UCSD-AML1 (cell line): ENCODE measurements at regions not wholly inside any gene's neighbourhood (a gene's known extent, or its start where the extent isn't known, plus 50 kb on each side); places are given as distances from the start of the nearest gene placed in this dataset.
A peak's percentile ranks its signal among the peaks of the same experiment; 100 is the strongest.
"Not testable (repeated sequence)": the region's sequence is repeated elsewhere in the genome, so short reads cannot be mapped to it uniquely, and the experiment has no call there.

Experiments used
- DNase-seq: peaks from one replicate; lab custom pipeline; 2025; ENCODE audit not compliant: unreplicated experiment; lab: John Stamatoyannopoulos, UW

GRCh38 chr1:68779841-68780240 lies 283.0 kb upstream of the DEPDC1 start:
- not testable (repeated sequence) for DNase-seq

DNA sequence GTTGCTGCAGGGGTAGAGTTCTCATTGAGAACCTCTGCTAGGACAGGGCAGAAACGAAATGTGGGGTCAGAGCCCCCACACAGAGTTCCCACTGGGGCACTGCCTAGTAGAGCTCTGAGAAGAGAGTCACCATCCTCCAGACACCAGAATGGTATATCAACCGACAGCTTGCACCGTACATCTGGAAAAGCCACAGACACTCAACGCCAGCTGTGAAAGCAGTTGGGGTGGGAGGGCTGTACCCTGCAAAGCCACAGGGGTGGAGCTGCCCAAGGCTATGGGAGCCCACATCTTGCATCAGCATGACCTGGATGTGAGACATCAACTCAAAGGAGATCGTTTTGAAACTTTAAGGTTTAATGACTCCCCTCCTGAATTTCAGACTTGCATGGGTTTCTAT lies 284.0 kb upstream of the DEPDC1 start:
- DNase-seq, result no peak

DNA sequence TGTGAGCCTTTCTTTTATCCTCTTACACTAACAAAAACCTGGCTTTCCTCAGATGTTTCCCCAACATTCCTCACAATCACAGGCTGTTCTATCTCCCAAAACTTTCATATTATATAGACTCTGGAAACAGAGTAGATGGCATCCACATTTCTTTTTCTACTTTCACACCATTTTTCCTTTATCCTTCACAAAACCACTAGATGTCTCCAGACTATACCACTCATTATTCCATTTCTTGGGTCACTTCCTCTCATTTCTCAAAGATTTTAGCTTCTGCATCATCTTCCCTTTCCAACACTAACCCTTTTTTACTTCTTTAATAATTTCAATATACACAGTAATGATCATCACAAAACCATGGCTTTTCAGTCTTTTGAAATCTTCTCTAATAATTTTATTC lies 286.0 kb upstream of the DEPDC1 start:
- DNase-seq, result no peak

- no peak for DNase-seq
Measured at GRCh38 chr1:68785328-68785727, 288.4 kb upstream of the DEPDC1 start.

- DNase-seq, result no peak
Measured at GRCh38 chr1:68788762-68789161, 291.9 kb upstream of the DEPDC1 start.

DNA sequence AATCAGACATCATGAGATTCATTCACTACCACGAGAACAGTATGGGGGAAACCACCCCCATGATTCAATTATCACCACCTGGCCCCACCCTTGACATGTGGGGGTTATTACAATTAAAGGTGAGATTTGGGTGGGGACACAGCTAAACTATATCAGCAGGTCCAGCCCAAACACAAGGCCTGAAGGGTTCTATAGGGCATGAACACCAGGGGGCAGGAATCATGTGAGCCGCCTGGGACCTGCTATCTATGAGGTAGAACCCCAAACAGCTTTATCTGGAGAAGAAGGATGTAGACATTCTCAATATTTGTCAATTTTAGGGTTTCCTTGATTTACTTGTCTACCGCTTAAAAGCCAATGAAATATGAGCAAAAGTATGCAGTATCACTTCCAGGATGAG lies 294.9 kb upstream of the DEPDC1 start:
- no peak for DNase-seq

GRCh38 chr1:68795956-68796355 lies 299.1 kb upstream of the DEPDC1 start:
- peak; percentile 14 for DNase-seq

GRCh38 chr1:68796888-68797287 lies 300.0 kb upstream of the DEPDC1 start:
- DNase-seq, result no peak

GRCh38 chr1:68798071-68798470 lies 301.2 kb upstream of the DEPDC1 start:
- DNase-seq, result no peak

DNA sequence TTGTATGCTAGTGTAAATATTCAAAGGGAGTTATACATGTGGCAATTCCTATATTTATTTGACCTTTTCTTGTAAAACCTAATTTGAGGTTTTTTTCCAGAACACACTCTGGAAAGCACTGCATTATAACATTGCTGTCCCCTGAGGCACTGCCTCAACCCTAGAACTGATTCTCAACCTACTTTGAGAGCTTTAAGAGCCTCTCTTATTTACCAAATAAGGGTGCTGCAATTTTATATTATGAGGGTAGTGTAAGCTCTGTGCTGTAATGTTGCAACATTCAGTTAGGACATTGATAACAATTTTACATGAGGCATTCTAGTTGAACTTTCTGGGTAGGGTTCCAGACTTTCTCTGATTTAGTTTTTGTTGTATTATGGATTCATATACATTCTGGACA lies 302.2 kb upstream of the DEPDC1 start:
- DNase-seq, result no peak

- DNase-seq, result no peak
Measured at GRCh38 chr1:68800182-68800581, 303.3 kb upstream of the DEPDC1 start.

- no peak for DNase-seq
Measured at GRCh38 chr1:68801440-68801839, 304.6 kb upstream of the DEPDC1 start.

DNA sequence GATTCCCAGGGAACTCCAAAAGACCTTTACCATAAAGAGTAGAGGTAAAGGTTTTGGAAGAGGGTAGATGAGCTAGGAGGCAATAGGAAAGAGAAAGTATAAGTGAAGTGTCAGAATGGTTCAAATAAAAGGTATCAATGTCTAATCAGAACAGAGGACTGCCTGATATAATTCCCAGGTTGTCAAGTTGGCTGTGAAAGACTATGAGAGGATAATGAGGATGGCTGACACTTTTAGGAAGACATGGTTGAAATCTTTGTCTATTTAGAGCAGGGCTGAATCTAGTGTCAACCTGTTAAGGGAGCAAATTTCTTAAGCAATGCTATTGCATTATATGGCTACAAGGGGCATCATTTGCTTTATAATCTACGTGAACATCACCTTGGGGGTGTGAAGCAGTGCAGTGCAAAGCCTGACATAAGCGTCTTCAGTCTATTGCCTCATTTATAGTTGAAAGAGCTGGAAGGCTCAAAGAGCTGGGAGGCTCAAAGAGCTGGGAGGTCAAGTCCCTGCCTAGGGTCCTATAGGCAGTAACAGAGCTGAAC lies 308.3 kb upstream of the DEPDC1 start:
- DNase-seq, result no peak

GRCh38 chr1:68808351-68808750 lies 311.5 kb upstream of the DEPDC1 start:
- DNase-seq, result peak; percentile 71

DNA sequence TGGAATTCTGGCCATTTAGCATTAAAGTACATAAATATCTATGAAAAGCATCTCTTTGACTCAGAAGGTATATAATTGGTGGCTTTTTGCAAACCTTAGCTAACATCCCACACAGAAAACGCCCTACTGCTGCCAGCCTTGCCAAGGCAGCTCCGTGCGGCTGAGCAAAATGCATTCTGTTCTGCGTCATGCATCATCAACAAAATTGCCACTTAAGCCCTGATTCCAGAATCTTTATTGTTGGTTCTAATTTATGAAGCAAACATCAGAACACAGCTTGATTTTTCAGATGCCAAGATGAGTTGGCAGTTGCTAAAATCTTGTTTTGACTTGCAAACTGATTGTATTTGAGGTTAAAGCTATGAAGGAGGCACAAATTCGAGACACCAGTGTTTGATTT lies 314.9 kb upstream of the DEPDC1 start:
- DNase-seq, result no peak

- DNase-seq, result no peak
Measured at GRCh38 chr1:68812333-68812732, 315.5 kb upstream of the DEPDC1 start.

DNA sequence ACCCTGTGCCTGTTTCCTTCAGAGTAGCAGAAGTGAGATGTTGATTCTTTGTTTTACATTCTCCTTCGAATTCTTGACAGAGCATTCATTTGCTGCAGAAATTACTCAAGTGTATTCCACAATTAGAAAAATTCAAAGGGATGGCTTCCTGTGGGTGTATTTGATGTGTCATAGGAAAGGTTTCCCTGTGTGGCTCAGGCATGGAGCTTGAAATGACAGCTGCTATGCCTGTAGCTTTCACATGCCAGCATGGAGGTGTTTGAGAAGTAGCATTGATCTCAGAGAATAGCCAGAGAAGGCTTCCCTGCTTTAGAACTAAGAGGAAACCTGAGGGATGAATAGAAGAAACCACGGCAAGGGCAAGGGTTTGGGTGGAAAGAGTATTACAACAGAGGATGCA lies 317.2 kb upstream of the DEPDC1 start:
- peak; percentile 8 for DNase-seq

DNA sequence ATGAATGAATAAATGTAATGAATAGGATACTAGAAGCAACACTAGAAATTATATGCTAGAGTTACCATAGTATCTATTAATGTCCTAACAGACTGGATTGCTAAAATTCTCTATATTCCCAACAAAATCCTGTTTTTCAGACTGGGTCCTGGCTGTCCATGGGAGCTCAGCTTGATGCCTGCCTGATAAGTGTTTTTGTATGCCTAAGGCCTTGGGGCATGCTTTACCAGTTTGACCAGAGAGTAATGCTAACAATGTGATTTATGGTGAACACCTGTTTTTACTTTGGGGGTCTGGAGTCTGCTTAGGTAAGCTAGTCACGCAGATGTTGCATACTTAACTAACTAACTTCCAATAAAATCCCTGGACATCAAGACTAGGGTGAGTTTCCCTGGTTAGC lies 318.8 kb upstream of the DEPDC1 start:
- DNase-seq, result no peak

GRCh38 chr1:68817505-68818210 lies 320.8 kb upstream of the DEPDC1 start:
- DNase-seq, result not testable (repeated sequence)

GRCh38 chr1:68819190-68819829 lies 322.4 kb upstream of the DEPDC1 start:
- peak; percentile 10 for DNase-seq

- DNase-seq, result no peak
Measured at GRCh38 chr1:68820151-68820550, 323.3 kb upstream of the DEPDC1 start.

GRCh38 chr1:68826836-68827235 lies 330.0 kb upstream of the DEPDC1 start:
- DNase-seq, result no peak

DNA sequence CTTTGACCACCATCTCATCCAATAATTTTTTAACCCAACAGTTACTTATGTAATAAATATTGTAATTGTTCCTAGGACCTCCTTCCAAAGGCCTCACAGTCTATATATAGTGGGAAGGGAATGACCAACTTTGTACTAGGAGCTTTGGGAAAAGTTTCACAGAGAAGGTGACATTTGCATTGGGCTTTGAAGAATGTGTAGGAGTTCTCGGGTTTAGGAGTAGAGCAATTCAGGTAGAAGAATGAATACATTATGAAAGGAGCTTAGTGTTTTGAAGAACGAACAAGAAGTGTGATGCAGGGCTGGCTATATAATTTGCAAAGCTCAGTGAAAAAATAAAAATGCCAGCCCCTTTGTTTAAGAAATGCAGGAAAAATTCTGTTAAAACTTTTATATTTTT lies 330.4 kb upstream of the DEPDC1 start:
- no peak for DNase-seq
